ENCODE measurements at regions not wholly inside any gene's neighbourhood (a gene's known extent, or its start where the extent isn't known, plus 50 kb on each side); places are given as distances from the start of the nearest gene placed in this dataset.

GRCh38 chr22:48779211-48779643 lies 1048.4 kb downstream of the BRD1 start:
- no peak overlapping the region for H3K4me3 ChIP-seq
- TF ChIP-seq POLR2A (IDR thresholded peaks at IDR 0.05) = no peak
- no peak for TF ChIP-seq CTCF (IDR thresholded peaks at IDR 0.05)
- no peak for TF ChIP-seq EP300 (IDR thresholded peaks at IDR 0.05)
- intact Hi-C loops (cut with DNase I) = no loop called here
- H3K4me1 ChIP-seq (ENCODE audit: insufficient read depth) = no peaks in the 10 kb centered on the region
- no peaks in the 10 kb centered on the region for H3K36me3 ChIP-seq
- 88 to 92% (median 92%) methylated on average over 24 of the region's 24 CpGs for WGBS, 3 donors
- H3K27me3 ChIP-seq = no peaks in the 10 kb centered on the region
- H3K9me3 ChIP-seq = no peaks in the 10 kb centered on the region
- DNase-seq = no peak
- H3K27ac ChIP-seq = no peak overlapping the region

- Histone ChIP-seq H3K36me3 (no peaks in the 10 kb centered on the region), H3K4me3 (no peak overlapping the region), H3K4me1 (ENCODE audit: insufficient read depth) (no peaks in the 10 kb centered on the region), H3K27ac (no peak overlapping the region), H3K27me3 (no peaks in the 10 kb centered on the region), H3K9me3 (no peaks in the 10 kb centered on the region)
- DNase-seq = no peak
- TF ChIP-seq POLR2A (IDR thresholded peaks at IDR 0.05) (no peak), CTCF (IDR thresholded peaks at IDR 0.05) (no peak), EP300 (IDR thresholded peaks at IDR 0.05) (no peak)
- 84 to 87% (median 87%) methylated on average over 25 of the region's 25 CpGs for WGBS, 3 donors
- intact Hi-C loops (cut with DNase I) = no loop called here
These were observed 1049.1 kb downstream of the BRD1 start for GRCh38 chr22:48778308-48779195.

- Histone ChIP-seq H3K27ac (no peak overlapping the region), H3K9me3 (no peaks in the 10 kb centered on the region), H3K27me3 (no peaks in the 10 kb centered on the region), H3K36me3 (no peaks in the 10 kb centered on the region), H3K4me1 (ENCODE audit: insufficient read depth) (no peaks in the 10 kb centered on the region), H3K4me3 (no peak overlapping the region)
- TF ChIP-seq EP300 (IDR thresholded peaks at IDR 0.05) (no peak), POLR2A (IDR thresholded peaks at IDR 0.05) (no peak), CTCF (IDR thresholded peaks at IDR 0.05) (no peak)
- DNase-seq = no peak
- 71 to 85% (median 83%) methylated on average over 19 of the region's 19 CpGs for WGBS, 3 donors
- intact Hi-C loops (cut with DNase I) = no loop called here
These were observed 1055.3 kb downstream of the BRD1 start for GRCh38 chr22:48772286-48772907.

- Histone ChIP-seq H3K4me3 (no peak overlapping the region), H3K27ac (no peak overlapping the region), H3K4me1 (ENCODE audit: insufficient read depth) (no peaks in the 10 kb centered on the region), H3K36me3 (no peaks in the 10 kb centered on the region), H3K27me3 (no peaks in the 10 kb centered on the region), H3K9me3 (peaks cover 3 to 5% of the 10 kb centered on the region in 2 donors)
- WGBS, 3 donors = 92 to 96% (median 95%) methylated on average over 5 of the region's 5 CpGs
- no peak for TF ChIP-seq POLR2A (IDR thresholded peaks at IDR 0.05)
- no peak for TF ChIP-seq EP300 (IDR thresholded peaks at IDR 0.05)
- no peak for TF ChIP-seq CTCF (IDR thresholded peaks at IDR 0.05)
- DNase-seq = no peak
- intact Hi-C loops (cut with DNase I) = no loop called here
These were observed 1062.1 kb downstream of the BRD1 start for GRCh38 chr22:48765595-48765994.
